ENCODE measurements at regions not wholly inside any gene's neighbourhood (a gene's known extent, or its start where the extent isn't known, plus 50 kb on each side); places are given as distances from the start of the nearest gene placed in this dataset.

DNA sequence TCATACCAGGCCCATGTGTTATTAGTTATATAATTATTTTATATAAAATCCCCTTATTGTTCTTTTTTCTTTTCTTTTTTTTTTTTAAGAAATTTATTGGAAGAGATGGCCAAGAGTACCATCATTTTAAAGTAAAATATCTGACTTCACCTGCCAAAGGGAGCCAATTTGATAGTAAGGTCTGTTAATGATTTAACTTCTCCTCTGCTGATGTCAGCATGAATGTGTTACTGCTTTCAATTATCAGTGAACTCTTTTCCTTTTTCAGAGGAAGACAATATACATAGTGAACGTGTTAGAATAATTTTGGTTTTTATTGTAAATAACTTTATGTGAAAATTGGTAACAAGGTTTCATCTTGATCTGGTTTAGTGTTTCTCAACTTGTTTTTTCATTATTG, 409.6 kb downstream of the SH3GL2 start:
- TF ChIP-seq, protein P1, sequence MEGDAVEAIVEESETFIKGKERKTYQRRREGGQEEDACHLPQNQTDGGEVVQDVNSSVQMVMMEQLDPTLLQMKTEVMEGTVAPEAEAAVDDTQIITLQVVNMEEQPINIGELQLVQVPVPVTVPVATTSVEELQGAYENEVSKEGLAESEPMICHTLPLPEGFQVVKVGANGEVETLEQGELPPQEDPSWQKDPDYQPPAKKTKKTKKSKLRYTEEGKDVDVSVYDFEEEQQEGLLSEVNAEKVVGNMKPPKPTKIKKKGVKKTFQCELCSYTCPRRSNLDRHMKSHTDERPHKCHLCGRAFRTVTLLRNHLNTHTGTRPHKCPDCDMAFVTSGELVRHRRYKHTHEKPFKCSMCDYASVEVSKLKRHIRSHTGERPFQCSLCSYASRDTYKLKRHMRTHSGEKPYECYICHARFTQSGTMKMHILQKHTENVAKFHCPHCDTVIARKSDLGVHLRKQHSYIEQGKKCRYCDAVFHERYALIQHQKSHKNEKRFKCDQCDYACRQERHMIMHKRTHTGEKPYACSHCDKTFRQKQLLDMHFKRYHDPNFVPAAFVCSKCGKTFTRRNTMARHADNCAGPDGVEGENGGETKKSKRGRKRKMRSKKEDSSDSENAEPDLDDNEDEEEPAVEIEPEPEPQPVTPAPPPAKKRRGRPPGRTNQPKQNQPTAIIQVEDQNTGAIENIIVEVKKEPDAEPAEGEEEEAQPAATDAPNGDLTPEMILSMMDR (IDR thresholded peaks at IDR 0.05): no peak
- TF ChIP-seq, protein P2, sequence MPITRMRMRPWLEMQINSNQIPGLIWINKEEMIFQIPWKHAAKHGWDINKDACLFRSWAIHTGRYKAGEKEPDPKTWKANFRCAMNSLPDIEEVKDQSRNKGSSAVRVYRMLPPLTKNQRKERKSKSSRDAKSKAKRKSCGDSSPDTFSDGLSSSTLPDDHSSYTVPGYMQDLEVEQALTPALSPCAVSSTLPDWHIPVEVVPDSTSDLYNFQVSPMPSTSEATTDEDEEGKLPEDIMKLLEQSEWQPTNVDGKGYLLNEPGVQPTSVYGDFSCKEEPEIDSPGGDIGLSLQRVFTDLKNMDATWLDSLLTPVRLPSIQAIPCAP (CRISPR knock-in tag; IDR thresholded peaks at IDR 0.05): no peak
- TF ChIP-seq CREB1 (CRISPR knock-in tag; IDR thresholded peaks at IDR 0.05): no peak
- TF ChIP-seq FOXK1 (CRISPR knock-in tag; IDR thresholded peaks at IDR 0.05): no peak
- TF ChIP-seq, protein P3, sequence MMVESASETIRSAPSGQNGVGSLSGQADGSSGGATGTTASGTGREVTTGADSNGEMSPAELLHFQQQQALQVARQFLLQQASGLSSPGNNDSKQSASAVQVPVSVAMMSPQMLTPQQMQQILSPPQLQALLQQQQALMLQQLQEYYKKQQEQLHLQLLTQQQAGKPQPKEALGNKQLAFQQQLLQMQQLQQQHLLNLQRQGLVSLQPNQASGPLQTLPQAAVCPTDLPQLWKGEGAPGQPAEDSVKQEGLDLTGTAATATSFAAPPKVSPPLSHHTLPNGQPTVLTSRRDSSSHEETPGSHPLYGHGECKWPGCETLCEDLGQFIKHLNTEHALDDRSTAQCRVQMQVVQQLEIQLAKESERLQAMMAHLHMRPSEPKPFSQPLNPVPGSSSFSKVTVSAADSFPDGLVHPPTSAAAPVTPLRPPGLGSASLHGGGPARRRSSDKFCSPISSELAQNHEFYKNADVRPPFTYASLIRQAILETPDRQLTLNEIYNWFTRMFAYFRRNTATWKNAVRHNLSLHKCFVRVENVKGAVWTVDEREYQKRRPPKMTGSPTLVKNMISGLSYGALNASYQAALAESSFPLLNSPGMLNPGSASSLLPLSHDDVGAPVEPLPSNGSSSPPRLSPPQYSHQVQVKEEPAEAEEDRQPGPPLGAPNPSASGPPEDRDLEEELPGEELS (CRISPR knock-in tag; IDR thresholded peaks at IDR 0.05): no peak

All from WTC11 (cell line).